HG02943 (cell line): ENCODE measurements at regions not wholly inside any gene's neighbourhood (a gene's known extent, or its start where the extent isn't known, plus 50 kb on each side); places are given as distances from the start of the nearest gene placed in this dataset.
"Not testable (repeated sequence)": the region's sequence is repeated elsewhere in the genome, so short reads cannot be mapped to it uniquely, and the experiment has no call there.

Experiments
- ATAC-seq: cut with Tn5 transposase; IDR thresholded peaks from one replicate; pipeline ENCODE4 v1.9.1; 2021; ENCODE audit warnings: mild to moderate bottlenecking, low read depth, moderate library complexity; ENCODE audit not compliant: unreplicated experiment

- no peak for ATAC-seq
These were observed 85.6 kb downstream of the GADD45G start for GRCh38 chr9:89690334-89690912.

DNA sequence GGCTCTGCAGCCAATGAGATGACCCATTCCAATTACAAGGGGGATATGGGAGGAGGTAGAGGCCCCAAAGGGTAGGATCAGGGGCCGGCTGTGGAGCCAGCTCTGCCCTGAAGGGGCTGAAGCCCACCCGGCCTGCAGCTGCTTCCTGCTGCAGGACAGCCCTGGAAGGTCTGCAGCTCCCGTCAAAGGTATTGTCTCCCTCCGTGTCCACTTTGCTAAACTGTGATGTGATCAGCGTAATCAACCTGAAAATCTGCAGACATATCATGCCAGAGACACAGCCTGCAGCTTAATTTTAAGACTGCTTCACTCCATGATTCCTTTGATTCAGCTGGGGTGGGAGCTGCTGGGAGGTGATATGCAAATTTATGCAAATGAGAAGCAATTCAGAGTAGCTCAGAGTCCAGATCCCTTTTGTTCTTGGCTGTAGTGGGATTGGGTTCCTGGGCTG is 90.7 kb downstream of the GADD45G start:
- ATAC-seq: no peak

- ATAC-seq: not testable (repeated sequence)
These were observed 91.2 kb downstream of the GADD45G start for GRCh38 chr9:89695979-89696378.

DNA sequence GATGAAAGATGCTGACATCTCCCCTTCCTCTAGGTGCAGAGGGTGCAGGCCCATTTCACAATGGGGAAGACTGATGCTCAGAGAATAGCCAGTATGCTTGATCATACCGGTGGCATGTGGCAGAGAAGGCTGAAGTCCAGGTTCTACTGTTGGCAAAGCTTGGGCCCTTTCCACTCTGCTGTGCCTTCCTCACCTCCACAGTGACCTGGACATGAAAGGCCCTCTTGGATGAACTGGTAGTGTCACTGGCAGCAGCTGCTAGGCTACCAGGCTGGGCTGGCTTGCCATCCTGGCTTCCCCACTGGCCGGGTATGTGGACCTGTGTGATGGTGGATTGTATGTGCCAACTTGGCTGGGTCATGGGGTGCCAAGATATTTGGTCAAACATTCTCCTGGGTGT is 92.0 kb downstream of the GADD45G start:
- no peak for ATAC-seq

DNA sequence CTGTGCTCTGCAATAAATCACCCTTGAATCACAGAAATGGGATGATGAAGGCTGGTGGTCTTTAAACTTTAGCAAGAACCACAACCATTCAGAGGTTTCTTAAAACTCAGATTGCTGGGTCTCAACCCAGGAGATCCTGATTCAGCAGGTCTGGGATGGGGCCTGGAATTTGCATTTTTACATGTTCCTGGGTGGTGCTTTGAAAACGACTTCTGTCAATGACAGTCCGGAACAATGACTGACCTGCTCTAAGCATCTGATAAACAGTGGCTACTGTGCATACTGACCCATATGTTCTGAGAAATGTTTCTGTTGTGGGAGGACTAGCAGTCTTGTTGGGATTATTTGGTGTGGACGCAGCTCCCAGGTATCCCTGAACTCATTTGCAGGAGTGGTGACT is 92.7 kb downstream of the GADD45G start:
- no peak for ATAC-seq

- ATAC-seq: no peak
These were observed 93.7 kb downstream of the GADD45G start for GRCh38 chr9:89698411-89699005.

DNA sequence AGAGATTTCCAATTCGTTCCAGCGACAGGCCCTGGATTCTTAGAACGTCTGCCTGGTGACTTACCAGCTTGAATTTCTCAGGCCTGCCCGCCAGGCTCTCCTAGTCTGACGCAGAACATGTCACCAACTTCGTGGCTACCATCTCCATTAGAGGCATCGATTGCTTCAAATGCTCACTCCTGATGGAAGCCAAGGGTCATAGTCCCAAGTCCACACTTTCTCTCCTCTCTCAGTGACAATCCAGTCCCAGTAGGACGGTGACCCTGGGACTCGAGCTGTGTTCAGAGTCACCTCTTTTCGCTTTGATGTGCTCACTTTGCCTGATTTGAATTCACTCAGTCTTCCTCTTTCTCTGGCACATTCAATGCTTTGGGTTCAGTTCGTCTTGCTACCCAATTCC is 94.8 kb downstream of the GADD45G start:
- no peak for ATAC-seq

DNA sequence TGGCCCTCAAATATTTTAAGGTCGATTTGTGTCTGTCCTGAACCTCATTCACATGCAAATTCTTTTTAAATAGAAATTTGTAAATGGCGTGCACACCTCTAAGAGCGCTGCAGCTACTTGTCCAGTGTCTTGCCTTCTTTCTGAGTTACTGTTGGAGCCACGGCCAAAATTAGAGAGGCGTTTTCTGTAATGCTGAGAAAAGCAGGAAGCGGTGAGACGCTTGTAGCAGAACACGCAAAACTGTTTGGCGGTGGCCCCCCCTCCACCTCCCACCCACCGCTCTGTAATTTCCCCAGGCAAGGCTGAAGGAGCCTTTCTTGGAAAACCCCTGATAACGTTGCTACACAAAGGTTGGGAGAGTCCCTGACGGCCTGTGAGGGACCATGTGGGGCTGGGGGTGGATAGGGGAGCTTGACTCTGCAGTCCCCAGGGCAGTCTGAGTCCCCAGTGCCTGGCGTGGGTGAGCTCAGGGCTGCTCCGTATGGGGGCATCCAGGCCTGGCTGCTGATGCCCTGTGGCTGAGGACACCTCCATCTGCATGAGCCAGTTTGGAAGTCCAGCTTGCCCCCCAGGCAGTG is 96.5 kb downstream of the GADD45G start:
- ATAC-seq: peak; percentile 62

GRCh38 chr9:89702401-89702800 is 97.6 kb downstream of the GADD45G start:
- no peak for ATAC-seq

GRCh38 chr9:89705651-89706050 is 100.8 kb downstream of the GADD45G start:
- ATAC-seq: no peak

DNA sequence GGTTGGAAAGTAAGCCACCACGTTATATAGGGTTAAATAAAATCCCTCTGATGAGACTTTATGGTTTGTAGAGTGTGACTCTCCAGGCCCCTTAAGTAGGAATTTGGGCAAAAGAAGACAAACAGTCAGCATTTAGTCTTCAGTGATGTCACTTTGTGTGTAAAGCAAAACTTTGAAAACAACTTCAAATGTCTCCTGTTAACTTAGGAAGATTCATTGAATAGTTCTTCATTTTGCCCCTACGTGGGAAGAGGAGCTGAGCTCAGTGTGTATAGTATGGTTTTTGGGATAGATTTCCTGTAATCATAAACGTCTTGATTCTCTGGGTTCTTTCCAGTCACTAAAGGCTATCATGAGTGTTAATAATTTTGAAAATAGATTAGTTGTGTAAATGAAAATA is 101.3 kb downstream of the GADD45G start:
- ATAC-seq: no peak

- no peak for ATAC-seq
These were observed 101.9 kb downstream of the GADD45G start for GRCh38 chr9:89706731-89707191.

GRCh38 chr9:89710697-89711096 is 105.9 kb downstream of the GADD45G start:
- ATAC-seq: no peak

GRCh38 chr9:89711866-89712265 is 107.1 kb downstream of the GADD45G start:
- ATAC-seq: no peak

GRCh38 chr9:89712283-89712682 is 107.5 kb downstream of the GADD45G start:
- ATAC-seq: no peak

DNA sequence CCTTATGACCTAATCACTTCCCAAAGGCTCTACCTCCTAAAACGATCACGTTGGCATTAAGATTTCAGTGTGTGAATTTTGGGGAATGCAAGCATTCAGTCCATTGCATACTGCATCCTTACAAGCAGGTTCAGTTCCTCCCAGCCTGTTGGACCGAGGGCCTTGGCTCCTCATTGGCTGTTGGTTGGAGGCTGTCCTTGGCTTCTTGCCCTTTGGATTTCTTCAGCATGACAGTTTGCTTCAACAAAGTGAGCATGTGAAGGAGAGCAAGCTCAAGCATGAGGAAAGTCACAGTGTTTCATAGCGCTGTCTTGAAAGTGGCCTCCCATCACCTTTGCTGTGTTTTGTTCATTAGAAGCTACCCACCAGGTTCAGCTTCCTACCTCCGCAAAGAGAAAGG is 109.5 kb downstream of the GADD45G start:
- no peak for ATAC-seq

- ATAC-seq: no peak
These were observed 110.6 kb downstream of the GADD45G start for GRCh38 chr9:89715318-89715858.

DNA sequence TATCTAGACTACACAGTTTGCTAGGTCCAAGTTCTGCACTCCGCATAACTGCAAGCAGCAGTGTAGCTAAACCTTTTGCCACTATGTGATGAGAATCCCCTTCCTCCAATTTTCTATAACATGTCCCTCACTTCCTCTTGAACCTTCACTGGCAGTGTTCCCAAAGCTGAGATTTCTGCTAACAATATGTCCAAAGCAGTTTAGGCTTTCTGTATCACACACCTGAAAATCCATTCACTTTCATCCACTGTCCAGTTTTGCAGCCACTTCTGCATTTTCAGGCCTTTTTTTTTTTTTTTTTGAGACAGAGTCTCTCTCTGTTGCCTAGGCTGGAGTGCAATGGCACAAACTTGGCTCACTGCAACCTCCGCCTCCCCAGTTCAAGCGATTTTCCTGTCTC is 111.1 kb downstream of the GADD45G start:
- ATAC-seq: no peak

GRCh38 chr9:89716559-89716958 is 111.7 kb downstream of the GADD45G start:
- ATAC-seq: no peak

GRCh38 chr9:89718176-89718575 is 113.4 kb downstream of the GADD45G start:
- ATAC-seq: no peak

DNA sequence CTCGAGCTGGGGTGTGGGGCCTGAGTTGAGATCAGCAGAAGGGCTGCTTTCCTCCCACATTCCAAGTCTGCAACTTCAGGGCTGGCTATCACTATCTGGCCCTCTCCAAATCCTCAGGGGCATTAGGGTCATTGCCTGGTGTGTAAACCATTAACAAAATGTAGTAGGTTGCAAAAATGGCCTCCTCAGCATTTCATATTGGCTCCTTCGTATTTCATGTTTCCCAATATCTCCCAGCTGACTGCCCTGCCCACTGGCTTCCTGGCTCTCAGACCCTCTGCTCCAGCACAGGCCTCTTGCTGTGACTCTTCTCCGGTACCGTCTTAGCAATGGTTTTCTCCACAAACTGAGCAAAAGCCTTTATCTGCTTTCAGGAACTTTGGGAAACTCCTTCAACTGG is 113.8 kb downstream of the GADD45G start:
- no peak for ATAC-seq

DNA sequence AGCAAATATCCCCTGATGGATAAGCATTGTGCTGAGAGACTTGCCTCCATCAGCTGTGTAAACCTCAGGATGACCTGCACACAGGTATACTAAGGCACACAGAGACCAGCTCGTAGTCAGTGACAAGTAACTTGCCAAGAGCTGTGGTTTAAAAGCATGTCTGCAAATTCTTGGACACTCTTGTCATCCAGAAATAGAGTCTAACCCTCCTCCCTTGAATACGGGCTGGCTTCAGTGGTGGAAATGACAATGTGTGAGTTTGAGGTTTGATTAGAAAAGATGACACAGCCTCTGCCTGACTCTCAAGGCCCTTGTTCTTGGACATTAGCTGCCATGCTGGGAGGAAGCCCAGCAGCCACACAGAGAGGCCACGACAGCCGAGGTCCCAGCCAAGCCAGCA is 114.4 kb downstream of the GADD45G start:
- ATAC-seq: no peak
